PFSK-1 (cell line): ENCODE measurements at regions not wholly inside any gene's neighbourhood (a gene's known extent, or its start where the extent isn't known, plus 50 kb on each side); places are given as distances from the start of the nearest gene placed in this dataset.

ENCODE experiments used
- FOXP2 ChIP-seq: optimal IDR thresholded peaks from 2 replicates; pipeline ENCODE3; 2011; ENCODE audit warnings: borderline replicate concordance, control low read depth, inconsistent platforms; ENCODE audit not compliant: insufficient read depth; ENCODE audit errors: extremely low read length, extremely low read depth
- POLR2AphosphoS5 ChIP-seq: IDR thresholded peaks from 2 replicates; pipeline ENCODE4 v1.6.1; 2012; ENCODE audit warnings: low read depth, mild to moderate bottlenecking, control low read depth, low read length, moderate library complexity
- SIN3A ChIP-seq: IDR thresholded peaks from 2 replicates; pipeline ENCODE4 v1.6.1; 2012; ENCODE audit warnings: mild to moderate bottlenecking, low read length, moderate library complexity, borderline replicate concordance; ENCODE audit not compliant: insufficient read depth
- TAF1 ChIP-seq: IDR thresholded peaks from 2 replicates; pipeline ENCODE4 v1.6.1; 2012; ENCODE audit warnings: low read length, control low read depth, borderline replicate concordance; ENCODE audit not compliant: insufficient read depth
- TF ChIP-seq, protein P1 (sequence below), 2 experiments: IDR thresholded peaks; 2 replicates each; pipeline versions ENCODE4 v1.6.1 to v1.8.0; 2011 to 2012; ENCODE audit warnings: low read depth in 2 of 2, low read length in 2 of 2, control low read depth in 1 of 2, inconsistent platforms in 1 of 2, mild to moderate bottlenecking in 1 of 2, moderate library complexity in 1 of 2; ENCODE audit not compliant: insufficient read depth in 1 of 2

DNA sequence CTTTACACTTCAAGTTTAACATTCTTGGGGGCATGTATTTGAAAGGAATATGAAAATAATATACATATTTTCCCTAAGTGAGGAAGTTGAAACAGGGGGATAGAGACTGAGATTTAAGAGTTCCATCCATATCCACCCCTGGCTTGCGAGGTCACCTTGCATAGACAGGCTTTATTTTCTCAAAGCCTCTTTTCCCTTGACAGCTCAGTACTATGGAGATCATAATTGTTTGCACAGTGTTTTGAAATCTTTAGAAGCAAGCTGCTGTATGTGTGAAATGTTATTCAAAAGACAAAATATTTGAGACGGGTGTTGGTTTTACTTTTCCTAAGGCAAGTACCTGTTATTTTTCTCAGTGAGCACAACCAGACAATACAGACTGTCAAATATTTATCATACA, 163.1 kb downstream of the LRRC70 start:
- TF ChIP-seq, protein P1, sequence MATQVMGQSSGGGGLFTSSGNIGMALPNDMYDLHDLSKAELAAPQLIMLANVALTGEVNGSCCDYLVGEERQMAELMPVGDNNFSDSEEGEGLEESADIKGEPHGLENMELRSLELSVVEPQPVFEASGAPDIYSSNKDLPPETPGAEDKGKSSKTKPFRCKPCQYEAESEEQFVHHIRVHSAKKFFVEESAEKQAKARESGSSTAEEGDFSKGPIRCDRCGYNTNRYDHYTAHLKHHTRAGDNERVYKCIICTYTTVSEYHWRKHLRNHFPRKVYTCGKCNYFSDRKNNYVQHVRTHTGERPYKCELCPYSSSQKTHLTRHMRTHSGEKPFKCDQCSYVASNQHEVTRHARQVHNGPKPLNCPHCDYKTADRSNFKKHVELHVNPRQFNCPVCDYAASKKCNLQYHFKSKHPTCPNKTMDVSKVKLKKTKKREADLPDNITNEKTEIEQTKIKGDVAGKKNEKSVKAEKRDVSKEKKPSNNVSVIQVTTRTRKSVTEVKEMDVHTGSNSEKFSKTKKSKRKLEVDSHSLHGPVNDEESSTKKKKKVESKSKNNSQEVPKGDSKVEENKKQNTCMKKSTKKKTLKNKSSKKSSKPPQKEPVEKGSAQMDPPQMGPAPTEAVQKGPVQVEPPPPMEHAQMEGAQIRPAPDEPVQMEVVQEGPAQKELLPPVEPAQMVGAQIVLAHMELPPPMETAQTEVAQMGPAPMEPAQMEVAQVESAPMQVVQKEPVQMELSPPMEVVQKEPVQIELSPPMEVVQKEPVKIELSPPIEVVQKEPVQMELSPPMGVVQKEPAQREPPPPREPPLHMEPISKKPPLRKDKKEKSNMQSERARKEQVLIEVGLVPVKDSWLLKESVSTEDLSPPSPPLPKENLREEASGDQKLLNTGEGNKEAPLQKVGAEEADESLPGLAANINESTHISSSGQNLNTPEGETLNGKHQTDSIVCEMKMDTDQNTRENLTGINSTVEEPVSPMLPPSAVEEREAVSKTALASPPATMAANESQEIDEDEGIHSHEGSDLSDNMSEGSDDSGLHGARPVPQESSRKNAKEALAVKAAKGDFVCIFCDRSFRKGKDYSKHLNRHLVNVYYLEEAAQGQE (IDR thresholded peaks at IDR 0.05; ENCODE audit: insufficient read depth in 1 of 2, low read depth in 2 of 2, low read length in 2 of 2), result no peak
- TF ChIP-seq SIN3A (no peak), POLR2AphosphoS5 (no peak), FOXP2 (no peak), TAF1 (no peak)

DNA sequence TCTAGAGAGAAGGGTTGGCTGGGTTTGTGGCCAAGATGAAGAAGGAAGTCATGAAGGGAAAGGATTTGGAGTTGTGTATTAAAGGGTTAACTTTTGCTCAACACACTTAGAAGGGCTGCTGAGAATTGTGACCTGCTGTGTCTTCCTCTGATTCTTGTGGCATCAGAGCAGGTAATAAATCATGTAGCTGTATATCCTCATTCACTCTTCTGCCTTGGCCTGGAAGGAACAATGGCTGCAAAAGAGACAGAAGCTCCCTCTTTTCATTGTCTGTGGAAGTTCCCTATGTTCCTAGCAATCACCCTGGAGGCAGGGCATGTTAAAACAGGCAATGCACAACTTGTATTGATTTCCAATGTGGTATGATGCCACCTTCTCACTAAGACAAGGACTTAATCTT, 159.1 kb downstream of the LRRC70 start:
- TF ChIP-seq POLR2AphosphoS5, result no peak
- TF ChIP-seq, protein P1 (IDR thresholded peaks at IDR 0.05; ENCODE audit: insufficient read depth in 1 of 2, low read depth in 2 of 2, low read length in 2 of 2), result no peak
- TF ChIP-seq TAF1, result no peak
- TF ChIP-seq SIN3A, result no peak
- TF ChIP-seq FOXP2, result no peak

DNA sequence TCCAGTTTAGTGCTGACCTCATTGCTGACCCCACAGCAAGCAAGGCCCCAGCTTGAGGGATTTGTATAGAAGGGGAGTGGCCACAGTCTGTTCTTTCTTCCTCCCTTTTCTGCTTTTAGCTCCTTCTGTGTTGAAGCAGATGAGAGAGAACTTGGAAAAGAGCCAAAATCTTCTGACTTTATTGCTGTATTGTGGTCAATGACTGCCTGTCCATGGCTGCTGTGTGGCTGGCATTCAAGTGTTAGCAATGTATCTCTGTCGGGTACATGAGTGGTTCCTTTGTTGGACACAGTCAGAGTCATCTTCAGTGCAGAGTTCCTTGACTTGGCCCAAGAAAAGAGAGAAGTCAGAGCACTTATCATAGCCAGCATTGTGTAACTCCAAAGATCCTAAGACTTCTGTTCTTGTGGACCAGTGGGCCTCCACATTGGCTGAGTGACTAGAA, 154.1 kb downstream of the LRRC70 start:
- TF ChIP-seq SIN3A (no peak), FOXP2 (no peak), POLR2AphosphoS5 (no peak), TAF1 (no peak)
- TF ChIP-seq, protein P1 (IDR thresholded peaks at IDR 0.05; ENCODE audit: insufficient read depth in 1 of 2, low read depth in 2 of 2, low read length in 2 of 2), result no peak

DNA sequence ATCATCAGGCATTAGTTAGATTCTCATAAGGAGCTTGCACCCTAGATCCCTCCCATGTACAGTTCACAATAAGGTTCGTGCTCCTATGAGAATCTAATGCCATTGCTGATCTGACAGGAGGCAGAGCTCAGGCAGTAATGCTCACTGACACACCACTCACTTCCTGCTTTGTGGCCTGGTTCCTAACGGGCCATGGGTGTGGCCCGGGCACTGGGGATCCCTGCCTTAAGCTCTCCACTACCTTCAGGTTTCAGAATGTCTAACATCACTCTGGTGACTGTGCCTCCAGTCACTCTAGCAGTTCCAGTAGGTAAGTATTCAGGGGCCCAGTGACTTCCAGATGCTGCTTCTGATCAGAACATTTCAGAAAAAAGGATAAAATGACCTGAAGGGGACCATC, 152.4 kb downstream of the LRRC70 start:
- TF ChIP-seq, protein P1 (IDR thresholded peaks at IDR 0.05; ENCODE audit: insufficient read depth in 1 of 2, low read depth in 2 of 2, low read length in 2 of 2), result no peak
- no peak for TF ChIP-seq POLR2AphosphoS5
- no peak for TF ChIP-seq FOXP2
- no peak for TF ChIP-seq TAF1
- no peak for TF ChIP-seq SIN3A

DNA sequence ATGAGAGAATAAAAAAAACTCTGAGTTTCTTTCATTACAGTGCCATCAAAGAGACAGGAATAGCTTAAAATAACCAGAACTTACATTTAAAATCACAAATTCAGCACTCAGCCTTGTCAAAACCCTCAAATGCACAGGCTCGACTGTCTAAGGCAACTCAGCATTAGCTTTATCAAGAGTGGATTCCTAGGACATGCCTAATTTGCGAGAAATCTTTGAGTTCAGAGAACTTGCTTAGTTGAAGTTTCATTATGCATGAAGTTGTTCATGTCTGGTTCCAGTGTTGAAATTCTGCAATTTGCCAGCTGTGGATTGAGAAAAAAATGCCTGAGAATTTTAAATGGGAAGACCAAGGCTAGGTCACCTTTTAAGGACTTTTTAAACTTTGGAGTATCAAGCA, 151.1 kb downstream of the LRRC70 start:
- no peak for TF ChIP-seq SIN3A
- TF ChIP-seq POLR2AphosphoS5, result no peak
- TF ChIP-seq, protein P1 (IDR thresholded peaks at IDR 0.05; ENCODE audit: insufficient read depth in 1 of 2, low read depth in 2 of 2, low read length in 2 of 2), result no peak
- no peak for TF ChIP-seq TAF1
